Mucosa of descending colon (tissue), 3 donors: ENCODE measurements at regions not wholly inside any gene's neighbourhood (a gene's known extent, or its start where the extent isn't known, plus 50 kb on each side); places are given as distances from the start of the nearest gene placed in this dataset.

Experiments
- ATAC-seq: fragments of 200-7000 bp; cut with Tn5 transposase; one replicate; pipeline ENCODE4 v1.9.1; 2020; ENCODE audit warnings: mild to moderate bottlenecking, moderate library complexity
- DNase-seq, 3 donors: peaks; one replicate each; pipeline ENCODE4 v3.0.0-alpha.2; 2020
- H3K36me3 ChIP-seq: fragments of 200-600 bp; one replicate; pipeline ENCODE4 v1.8.0; 2021; ENCODE audit warnings: low read depth, mild to moderate bottlenecking
- H3K4me1 ChIP-seq: fragments of 200-600 bp; one replicate; pipeline ENCODE4 v1.8.0; 2021; ENCODE audit warnings: low read depth, mild to moderate bottlenecking
- H3K4me3 ChIP-seq: fragments of 200-600 bp; one replicate; pipeline ENCODE4 v1.8.0; 2021; ENCODE audit warnings: mild to moderate bottlenecking
- H3K9me3 ChIP-seq: fragments of 200-600 bp; one replicate; pipeline ENCODE4 v1.8.0; 2021; ENCODE audit warnings: mild to moderate bottlenecking
- CTCF ChIP-seq: fragments of 200-600 bp; IDR thresholded peaks from one replicate; pipeline ENCODE4 v1.8.0; 2022; ENCODE audit warnings: antibody characterized with exemption, mild to moderate bottlenecking
- intact Hi-C, 2 donors: fragments of 100-400 bp; cut with DNase I in 1 of 2; cut with micrococcal nuclease in 1 of 2; formaldehyde crosslinking; loops; one replicate each; pipeline versions ENCODE4 v1.11.0 to v1.11.1; 2022; cut with DNase I, micrococcal nuclease
- donor health status: DM: no; HTN: no; CAD: no; lungs with moderate emphysema.
- donor health status: DM: no; HTN: no; CAD: no.
- donor health status: DM: no; HTN: yes; CAD: no.

- TF ChIP-seq CTCF: no peak
- no peaks in the 10 kb centered on the region for H3K36me3 ChIP-seq
- ATAC-seq: no peak
- DNase-seq: no peak
- intact Hi-C loops: no loop called here
- no peaks in the 10 kb centered on the region for H3K4me1 ChIP-seq
- H3K4me3 ChIP-seq: no peak overlapping the region
- no peaks in the 10 kb centered on the region for H3K9me3 ChIP-seq
Measured at GRCh38 chr4:32010221-32010620, 1290.1 kb downstream of the PCDH7 start.

DNA sequence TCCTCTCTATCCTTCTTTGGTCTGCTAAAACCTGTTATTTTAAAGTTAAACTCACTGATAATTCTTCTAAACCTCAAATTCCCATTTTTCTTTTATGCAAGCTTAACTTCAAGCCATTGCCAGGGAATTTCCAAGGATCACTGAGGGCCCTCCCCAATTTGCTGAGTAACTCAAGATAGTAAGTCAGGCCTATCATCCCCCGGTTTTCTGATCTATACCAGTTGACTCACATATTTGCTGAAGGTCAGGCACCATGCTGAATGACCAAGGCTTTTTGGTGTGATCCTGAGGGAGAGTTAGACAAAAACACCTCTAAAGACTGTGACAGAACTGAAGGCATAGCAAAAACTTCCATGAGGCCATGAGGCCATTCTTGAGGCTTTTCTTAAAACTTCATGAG, 1301.9 kb downstream of the PCDH7 start:
- no peak for DNase-seq
- Histone ChIP-seq H3K4me3 (no peak overlapping the region), H3K9me3 (no peaks in the 10 kb centered on the region), H3K4me1 (no peaks in the 10 kb centered on the region), H3K36me3 (no peaks in the 10 kb centered on the region)
- no peak for ATAC-seq
- intact Hi-C loops: no loop called here
- TF ChIP-seq CTCF: no peak

DNA sequence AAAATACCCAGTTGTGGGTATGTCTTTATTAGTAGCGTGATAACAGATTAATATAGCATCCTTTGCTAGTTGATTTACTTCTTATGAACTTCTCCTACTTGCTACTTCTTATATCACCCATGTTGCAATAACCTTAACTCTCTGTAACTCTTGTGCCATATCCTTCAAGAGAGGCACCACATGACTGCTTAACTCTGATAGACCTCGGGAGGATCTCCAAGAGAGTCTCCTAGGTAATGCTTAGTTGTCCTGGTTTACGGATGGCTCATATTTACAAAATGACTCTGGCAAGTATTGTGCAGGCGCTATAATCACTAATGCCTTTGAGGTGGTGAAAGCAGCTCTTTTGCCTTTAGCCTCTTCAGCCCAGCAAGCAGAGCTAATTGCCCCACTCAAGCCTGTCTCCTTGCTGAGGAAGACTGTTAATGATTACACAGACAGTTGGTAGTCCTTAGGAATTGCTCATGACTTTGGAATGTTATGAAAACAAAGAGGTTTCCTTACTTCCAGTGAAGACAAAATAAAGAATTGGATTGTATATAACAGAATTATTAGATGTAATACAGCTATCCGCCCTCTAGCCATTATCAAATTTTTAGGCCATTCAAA, 1305.8 kb downstream of the PCDH7 start:
- ATAC-seq (peak; percentile 95), DNase-seq (peak in 2 of 3 donors; percentile 22 to 26)
- intact Hi-C loops: no loop called here
- Histone ChIP-seq H3K9me3 (no peaks in the 10 kb centered on the region), H3K4me1 (no peaks in the 10 kb centered on the region), H3K4me3 (no peak overlapping the region), H3K36me3 (no peaks in the 10 kb centered on the region)
- TF ChIP-seq CTCF: no peak

GRCh38 chr4:32030406-32030805, 1310.2 kb downstream of the PCDH7 start:
- TF ChIP-seq CTCF: no peak
- Histone ChIP-seq H3K36me3 (no peaks in the 10 kb centered on the region), H3K9me3 (no peaks in the 10 kb centered on the region), H3K4me1 (no peaks in the 10 kb centered on the region), H3K4me3 (no peak overlapping the region)
- ATAC-seq (no peak), DNase-seq (no peak)
- intact Hi-C loops: no loop called here

DNA sequence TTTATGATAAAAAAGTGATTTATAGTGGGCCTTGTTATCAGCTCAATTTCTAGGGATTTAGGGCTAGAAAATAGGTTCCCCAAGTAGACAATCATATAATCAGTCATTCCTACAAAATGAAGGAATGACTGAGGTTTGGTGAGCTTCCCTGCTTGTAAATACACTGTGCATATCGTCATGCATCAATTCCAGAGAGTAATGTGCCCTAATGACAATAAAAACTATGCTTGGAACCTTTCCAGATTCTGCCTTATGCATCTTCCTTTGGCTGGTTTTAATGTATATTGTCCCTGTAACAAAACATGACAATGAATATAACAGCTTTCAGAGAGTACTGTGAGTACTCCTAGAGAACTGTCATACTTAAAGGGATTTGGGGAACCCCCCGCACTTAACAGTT, 1310.9 kb downstream of the PCDH7 start:
- Histone ChIP-seq H3K4me1 (no peaks in the 10 kb centered on the region), H3K9me3 (no peaks in the 10 kb centered on the region), H3K36me3 (no peaks in the 10 kb centered on the region), H3K4me3 (no peak overlapping the region)
- no peak for DNase-seq
- intact Hi-C loops: no loop called here
- no peak for ATAC-seq
- no peak for TF ChIP-seq CTCF

DNA sequence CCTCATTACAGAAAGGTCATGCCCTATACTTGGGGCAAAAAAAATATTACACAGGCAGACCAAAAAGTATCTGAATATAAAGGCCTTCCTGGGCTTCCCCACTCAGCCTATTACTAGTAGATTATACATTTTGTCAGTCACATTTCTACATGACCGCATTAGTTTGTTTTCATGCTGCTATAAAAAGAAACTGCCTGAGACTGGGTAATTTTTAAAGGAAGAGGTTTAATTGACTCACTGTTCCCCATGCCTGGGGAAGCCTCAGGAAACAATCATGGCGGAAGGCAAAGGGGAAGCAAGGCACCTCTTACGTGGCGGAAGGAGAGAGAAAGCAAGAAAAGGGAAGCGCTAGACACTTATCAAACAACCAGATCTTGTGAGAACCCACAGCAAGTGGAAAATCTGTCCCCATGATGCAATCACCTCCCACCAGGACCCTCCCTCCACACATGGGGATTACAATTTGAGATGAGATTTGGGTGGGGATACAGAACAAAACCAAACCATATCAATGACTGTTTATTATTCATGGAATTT, 1312.0 kb downstream of the PCDH7 start:
- TF ChIP-seq CTCF: no peak
- Histone ChIP-seq H3K36me3 (no peaks in the 10 kb centered on the region), H3K4me1 (no peaks in the 10 kb centered on the region), H3K9me3 (no peaks in the 10 kb centered on the region), H3K4me3 (no peak overlapping the region)
- DNase-seq: no peak
- ATAC-seq: no peak
- intact Hi-C loops: no loop called here
